Left lobe of liver (tissue), 2 donors: ENCODE measurements at regions not wholly inside any gene's neighbourhood (a gene's known extent, or its start where the extent isn't known, plus 50 kb on each side); places are given as distances from the start of the nearest gene placed in this dataset.

Experiments used
- ATAC-seq: fragments of 200-7000 bp; cut with Tn5 transposase; one replicate; pipeline ENCODE4 v1.9.1; 2020; ENCODE audit warnings: mild to moderate bottlenecking, moderate library complexity
- DNase-seq: peaks from one replicate; pipeline ENCODE4 v3.0.0-alpha.2; 2020; ENCODE audit warnings: low spot score
- donor health status: DM: no; HTN: no; CAD: no; lungs with moderate emphysema.
- donor health status: DM: no; HTN: yes; CAD: no.

DNA sequence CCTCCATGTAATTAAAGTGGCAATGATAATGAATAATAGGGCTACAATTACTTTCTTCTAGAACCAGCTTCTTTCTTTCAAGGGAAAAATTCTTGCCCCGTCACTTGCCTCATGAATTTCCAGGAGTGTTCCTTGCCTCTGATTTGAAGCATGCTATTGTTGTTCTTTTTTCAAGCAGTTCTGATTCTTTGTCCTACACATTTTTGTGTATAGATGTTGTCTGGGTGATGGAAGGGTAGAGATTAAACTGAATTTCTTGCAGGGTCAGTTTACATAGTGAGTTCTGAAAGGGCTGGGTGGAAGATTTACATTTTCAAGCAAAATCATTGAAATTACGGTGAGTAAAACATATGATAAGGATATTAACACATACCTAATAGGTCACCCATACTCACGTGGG lies 107.0 kb upstream of the TENM3 start:
- ATAC-seq (no peak), DNase-seq (no peak)

- DNase-seq (no peak), ATAC-seq (no peak)
Measured at GRCh38 chr4:182137343-182137742, 105.9 kb upstream of the TENM3 start.

GRCh38 chr4:182139491-182139890 lies 103.7 kb upstream of the TENM3 start:
- DNase-seq: no peak
- no peak for ATAC-seq

DNA sequence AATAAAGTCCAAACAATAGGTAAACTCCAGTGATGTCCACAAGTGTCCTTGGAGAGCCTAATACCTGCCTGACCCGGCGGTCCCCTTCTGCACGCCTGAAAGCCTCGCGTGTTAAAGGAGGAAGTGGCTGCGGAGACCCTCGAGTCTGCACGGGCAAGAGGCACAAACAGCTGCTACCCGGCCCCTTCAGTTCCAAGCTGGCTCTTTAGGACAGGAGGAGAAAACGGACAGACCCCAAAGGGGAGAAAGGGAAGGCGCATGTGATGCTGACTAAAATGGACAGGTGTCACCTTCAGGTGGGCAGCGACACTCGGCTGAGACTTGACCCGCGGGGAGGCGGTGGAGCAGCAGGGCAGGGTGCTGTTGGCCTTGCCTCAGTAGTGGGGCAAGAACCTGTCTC lies 102.7 kb upstream of the TENM3 start:
- DNase-seq: no peak
- ATAC-seq: no peak

- DNase-seq: no peak
- no peak for ATAC-seq
Measured at GRCh38 chr4:182141061-182141460, 102.1 kb upstream of the TENM3 start.

DNA sequence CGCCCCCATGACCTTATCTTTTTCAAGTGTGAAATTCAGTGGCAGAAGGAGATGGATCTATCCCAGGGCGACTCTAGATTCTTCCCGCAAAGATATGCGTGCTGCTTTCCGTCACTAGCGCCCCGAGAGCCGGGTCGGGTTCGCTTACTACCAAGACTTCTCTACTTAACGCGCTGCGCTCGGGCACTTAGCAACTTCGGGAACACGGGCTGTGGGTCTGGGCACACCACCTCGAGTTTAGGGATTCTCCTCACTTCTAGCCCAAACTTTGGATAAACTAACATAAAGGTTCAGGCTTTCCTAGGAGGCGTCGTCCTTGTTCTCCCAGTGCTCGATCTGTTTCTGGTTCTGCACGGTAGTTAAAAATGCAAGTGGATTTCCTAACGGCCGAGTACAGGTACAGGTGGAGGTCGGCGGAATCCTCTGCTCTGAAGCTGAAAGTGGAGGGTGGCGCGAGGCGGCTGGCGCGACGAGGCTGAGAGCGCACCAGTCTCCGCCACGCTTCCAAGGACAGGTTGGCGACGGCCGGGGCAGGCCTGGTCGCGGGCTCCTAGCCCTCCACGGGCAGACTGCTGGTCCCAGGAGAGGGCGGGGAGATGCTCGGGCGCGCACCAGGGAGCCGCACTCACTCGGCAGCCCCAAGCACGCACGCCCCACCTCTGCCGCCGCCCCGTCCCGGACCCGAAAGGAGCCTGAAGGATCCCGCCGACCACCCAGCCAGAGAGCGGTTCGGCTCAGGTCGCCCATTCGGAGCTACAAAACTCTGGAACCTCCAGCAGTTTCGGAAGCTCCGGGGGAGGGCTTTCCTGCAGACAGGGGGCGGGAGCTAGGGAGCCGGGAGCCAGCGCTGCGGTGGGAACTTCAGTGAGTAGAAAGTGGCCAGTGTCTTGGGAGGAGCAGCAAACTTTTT lies 100.8 kb upstream of the TENM3 start:
- ATAC-seq: peak; percentile 23
- no peak for DNase-seq

- ATAC-seq (peak; percentile 19), DNase-seq (no peak)
Measured at GRCh38 chr4:182143086-182143821, 99.9 kb upstream of the TENM3 start.

GRCh38 chr4:182143822-182144625 lies 99.2 kb upstream of the TENM3 start:
- DNase-seq: no peak
- ATAC-seq: peak; percentile 49

DNA sequence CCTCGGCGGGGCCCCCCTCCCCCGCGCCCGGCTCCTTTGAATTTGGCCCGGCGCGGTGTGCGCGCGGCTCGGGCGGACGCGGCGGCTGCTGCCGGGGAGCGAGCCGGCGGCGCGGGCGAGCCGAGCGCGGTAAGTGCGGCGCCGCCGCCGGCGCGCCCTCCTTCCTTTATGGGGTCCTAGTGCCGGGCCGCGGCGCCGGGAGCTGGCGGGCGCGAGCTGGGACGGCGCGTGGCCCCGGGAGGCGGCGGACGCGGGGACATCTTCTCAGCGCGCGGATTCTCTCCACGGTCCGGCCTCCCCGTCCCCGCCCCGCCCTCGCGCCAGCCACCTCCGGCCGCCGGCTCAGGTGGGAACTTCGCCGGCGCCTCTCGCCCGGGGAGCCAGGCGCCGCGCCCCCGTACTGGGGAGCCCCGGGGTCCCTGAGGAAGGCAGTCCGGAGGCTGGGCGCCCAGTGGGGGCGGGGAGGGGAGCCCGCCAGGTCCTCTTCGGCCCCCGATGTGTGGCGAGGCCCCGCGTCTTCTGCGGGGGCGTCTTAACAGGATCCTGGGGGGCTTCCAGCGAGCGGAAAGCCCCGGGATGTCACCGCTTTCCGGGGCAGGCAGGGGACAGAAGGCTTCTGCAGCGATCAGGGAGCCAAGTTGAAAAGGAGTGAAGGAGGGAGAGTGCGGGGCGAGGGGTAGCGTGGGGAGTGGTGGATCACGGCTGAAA lies 98.4 kb upstream of the TENM3 start:
- ATAC-seq (peak; percentile 56), DNase-seq (no peak)

- DNase-seq: no peak
- ATAC-seq: no peak
Measured at GRCh38 chr4:182145334-182145905, 97.8 kb upstream of the TENM3 start.

GRCh38 chr4:182147391-182147790 lies 95.8 kb upstream of the TENM3 start:
- DNase-seq: no peak
- no peak for ATAC-seq

DNA sequence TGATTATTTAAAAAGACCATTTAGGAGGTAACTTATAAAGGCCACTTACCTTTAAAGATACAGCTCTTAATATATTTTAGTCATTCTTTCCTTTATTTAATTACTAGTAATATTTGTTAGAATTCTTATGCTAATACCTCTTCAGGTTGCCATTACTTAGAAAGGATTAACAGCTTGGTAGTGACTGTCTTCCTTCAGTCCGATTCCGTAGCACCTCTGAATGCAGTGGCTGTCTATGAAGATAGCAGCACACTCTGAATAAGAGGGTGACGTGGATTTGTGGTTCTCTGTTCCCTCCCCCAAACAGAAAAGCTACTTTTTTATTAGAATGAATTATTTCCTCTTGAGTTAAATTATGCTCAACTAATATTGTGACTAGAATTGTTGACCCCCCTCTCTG lies 92.6 kb upstream of the TENM3 start:
- ATAC-seq: no peak
- DNase-seq: no peak

GRCh38 chr4:182155806-182156205 lies 87.4 kb upstream of the TENM3 start:
- DNase-seq (no peak), ATAC-seq (no peak)

- no peak for DNase-seq
- no peak for ATAC-seq
Measured at GRCh38 chr4:182163180-182163579, 80.0 kb upstream of the TENM3 start.

- DNase-seq (no peak), ATAC-seq (no peak)
Measured at GRCh38 chr4:182169572-182169971, 73.6 kb upstream of the TENM3 start.

DNA sequence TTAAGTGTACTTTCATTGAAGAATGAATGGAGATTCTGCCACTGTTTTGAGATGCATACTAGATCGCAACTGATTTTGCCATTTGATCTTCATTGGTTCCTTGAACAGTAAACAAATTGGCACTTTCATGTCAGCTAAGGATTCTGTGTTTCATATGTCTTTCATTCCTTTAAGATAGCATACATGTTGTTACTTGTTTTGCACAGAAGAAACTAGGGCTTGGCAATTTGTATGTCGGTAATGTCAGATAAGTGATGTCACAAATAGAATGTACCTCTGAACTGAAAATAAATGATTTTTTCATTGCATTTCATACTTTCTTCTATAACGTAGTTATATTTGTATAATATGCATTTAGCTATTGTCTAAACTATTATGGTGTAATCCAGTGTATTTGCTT lies 73.2 kb upstream of the TENM3 start:
- ATAC-seq (no peak), DNase-seq (no peak)

- no peak for DNase-seq
- ATAC-seq: no peak
Measured at GRCh38 chr4:182170417-182170935, 72.7 kb upstream of the TENM3 start.

GRCh38 chr4:182174979-182175378 lies 68.2 kb upstream of the TENM3 start:
- DNase-seq (no peak), ATAC-seq (no peak)

- ATAC-seq (no peak), DNase-seq (no peak)
Measured at GRCh38 chr4:182175788-182176519, 67.2 kb upstream of the TENM3 start.

DNA sequence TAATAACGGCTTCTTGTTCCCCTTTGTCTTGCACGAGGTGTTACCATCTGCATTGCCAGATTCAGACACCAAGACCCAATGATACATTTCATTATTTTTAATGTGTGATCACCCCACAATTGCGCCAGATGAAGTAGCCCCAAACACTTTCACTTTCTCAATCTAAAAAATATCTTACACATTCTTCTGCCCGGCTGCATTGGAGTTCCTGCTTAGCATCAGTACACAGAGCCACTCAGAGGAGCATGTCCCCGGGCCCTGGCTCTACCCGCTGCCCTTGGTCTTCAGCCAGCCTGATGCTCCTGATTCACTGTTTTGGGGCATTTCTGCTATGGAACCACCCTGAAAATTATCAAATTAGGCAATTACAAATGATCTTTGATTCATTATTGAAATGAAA lies 66.0 kb upstream of the TENM3 start:
- ATAC-seq (no peak), DNase-seq (no peak)
